GM12892 (cell line): ENCODE measurements at regions not wholly inside any gene's neighbourhood (a gene's known extent, or its start where the extent isn't known, plus 50 kb on each side); places are given as distances from the start of the nearest gene placed in this dataset.

ENCODE experiments used
- POLR2AphosphoS5 ChIP-seq: IDR thresholded peaks from 2 replicates; pipeline ENCODE4 v1.6.1; 2011; ENCODE audit warnings: low read depth, low read length, control low read depth
- TAF1 ChIP-seq: IDR thresholded peaks from 2 replicates; pipeline ENCODE4 v1.6.1; 2011; ENCODE audit warnings: low read depth, mild to moderate bottlenecking, control low read depth, low read length, borderline replicate concordance

GRCh38 chr3:102662498-102662772, 227.6 kb downstream of the ZPLD1 start:
- TF ChIP-seq POLR2AphosphoS5 (no peak), TAF1 (no peak)
